ENCODE measurements at regions not wholly inside any gene's neighbourhood (a gene's known extent, or its start where the extent isn't known, plus 50 kb on each side); places are given as distances from the start of the nearest gene placed in this dataset.

GRCh38 chr4:12304905-12305304, 876.2 kb upstream of the HS3ST1 start:
- Histone ChIP-seq H2BK120ac (replicated peaks; ENCODE audit: low read depth, low read length) (no peak overlapping the region), H4K5ac (ENCODE audit: insufficient read length, low read depth, low read length) (no peak overlapping the region), H4K20me1 (replicated peaks in 1 of 2; ENCODE audit: control insufficient read depth in 1 of 2, insufficient read depth in 2 of 2, low read length in 2 of 2) (no peaks in the 10 kb centered on the region), H3K23me2 (ENCODE audit: low read depth, low read length) (no peaks in the 10 kb centered on the region), H3K14ac (ENCODE audit: insufficient read length) (no peak overlapping the region), H3K79me2 (ENCODE audit: control insufficient read depth in 1 of 2, insufficient read depth in 2 of 2, low read length in 2 of 2) (no peaks in the 10 kb centered on the region), H3K9ac (replicated peaks in 1 of 4; ENCODE audit: extremely low read depth in 1 of 4, low read depth in 3 of 4, low read length in 3 of 4) (no peak overlapping the region), H3K36me3 (ENCODE audit: control insufficient read depth in 2 of 4, insufficient read depth in 4 of 4, low read length in 3 of 4) (no peaks in the 10 kb centered on the region), H2BK15ac (ENCODE audit: low read length) (no peak overlapping the region), H2BK5ac (ENCODE audit: low read depth, low read length) (no peak overlapping the region), H3K27me3 (replicated peaks in 1 of 4; ENCODE audit: control insufficient read depth in 3 of 4, extremely low read depth in 1 of 4, insufficient read depth in 3 of 4, low read length in 3 of 4) (no peaks in the 10 kb centered on the region), H3K9me3 (ENCODE audit: insufficient read depth in 2 of 2, low read depth in 1 of 2, low read length in 1 of 2) (no peaks in the 10 kb centered on the region), H3K4ac (replicated peaks; ENCODE audit: insufficient read length, low read depth, low read length) (no peak overlapping the region), H2AFZ (ENCODE audit: low read length) (no peak overlapping the region), H3K4me1 (replicated peaks in 1 of 4; ENCODE audit: control insufficient read depth in 3 of 4, insufficient read depth in 4 of 4, low read length in 3 of 4) (no peaks in the 10 kb centered on the region), H2BK12ac (ENCODE audit: low read depth, low read length) (no peak overlapping the region), H3K79me1 (ENCODE audit: low read depth, low read length) (no peaks in the 10 kb centered on the region), H4K91ac (replicated peaks; ENCODE audit: insufficient read length, low read length) (no peak overlapping the region), H3K4me3 (ENCODE audit: extremely low read depth in 1 of 4, insufficient read depth in 2 of 4, low read depth in 3 of 4, low read length in 4 of 4) (no peak overlapping the region), H3K18ac (ENCODE audit: extremely low read depth, low read length) (no peak overlapping the region), H2AK5ac (ENCODE audit: low read depth, low read length) (no peak overlapping the region), H3K56ac (replicated peaks; ENCODE audit: insufficient read length, low read depth, low read length) (no peak overlapping the region), H3K23ac (ENCODE audit: insufficient read length) (no peak overlapping the region), H2BK20ac (ENCODE audit: low read length) (no peak overlapping the region), H3K27ac (ENCODE audit: low read depth, low read length) (no peak overlapping the region), H3K4me2 (ENCODE audit: insufficient read depth in 1 of 2, low read depth in 2 of 2, low read length in 2 of 2) (no peak overlapping the region), H4K8ac (ENCODE audit: extremely low read depth, insufficient read depth, low read length) (no peak overlapping the region)
- WGBS, 2 experiments (ENCODE audit: extremely low coverage in 1 of 2, insufficient coverage in 1 of 2, insufficient read length in 1 of 2, insufficient replicate concordance in 2 of 2, low coverage in 1 of 2, low lambda C conversion rate in 2 of 2, missing lambda C conversion rate in 1 of 2) = 92% methylated on average over 3 of the region's 3 CpGs; no CpG with 5 or more reads in 1 of the 2 experiments
- ChIA-PET CTCF (ENCODE audit: partially characterized antibody) (interaction anchor here (0.7 to 2.4 kb wide), 2 partner anchors 171 to 263 kb away, joined by 3 to 6 read pairs; no protein-coding TSS in a partner anchor), POLR2A (ENCODE audit: partially characterized antibody) (no interaction called here)
- no peak for TF ChIP-seq TEAD4 (IDR thresholded peaks at IDR 0.05; ENCODE audit: low read depth, low read length)
- no peak for TF ChIP-seq BACH1 (IDR thresholded peaks at IDR 0.05; ENCODE audit: low read length)
- TF ChIP-seq CBX8 (IDR thresholded peaks at IDR 0.05; ENCODE audit: borderline replicate concordance, low read depth, low read length) = no peak
- no peak for TF ChIP-seq CTBP2 (IDR thresholded peaks at IDR 0.05; ENCODE audit: borderline replicate concordance, insufficient read depth, insufficient read length, low read length)
- TF ChIP-seq HDAC2 (IDR thresholded peaks at IDR 0.05; ENCODE audit: borderline replicate concordance in 1 of 2, low read depth in 2 of 2, low read length in 2 of 2) = no peak
- no peak for FAIRE-seq
- DNase-seq (ENCODE audit: low read depth in 1 of 2, low spot score in 2 of 2) = no peak
